Panc1 (cell line): ENCODE measurements at regions not wholly inside any gene's neighbourhood (a gene's known extent, or its start where the extent isn't known, plus 50 kb on each side); places are given as distances from the start of the nearest gene placed in this dataset.

Experiments used
- POLR2AphosphoS5 ChIP-seq: IDR thresholded peaks from 2 replicates; pipeline ENCODE4 v1.6.1; 2012; ENCODE audit warnings: mild to moderate bottlenecking, low read depth, low read length, moderate library complexity
- REST ChIP-seq, 2 experiments: IDR thresholded peaks; 2 replicates each; pipeline ENCODE4 v1.6.1; 2011 to 2012; ENCODE audit warnings: low read depth in 2 of 2, control low read depth in 1 of 2, low read length in 1 of 2, mild to moderate bottlenecking in 1 of 2, moderate library complexity in 1 of 2; ENCODE audit not compliant: insufficient read depth in 1 of 2
- TCF7L2 ChIP-seq: IDR thresholded peaks from 2 replicates; pipeline ENCODE4 v1.6.1; 2011; ENCODE audit warnings: mild to moderate bottlenecking, low read depth, low read length, inconsistent platforms
- TF ChIP-seq, protein P1 (sequence below): fragments of 450-650 bp; IDR thresholded peaks from 2 replicates; pipeline ENCODE4 v1.5.1; 2017; ENCODE audit warnings: mild to moderate bottlenecking

DNA sequence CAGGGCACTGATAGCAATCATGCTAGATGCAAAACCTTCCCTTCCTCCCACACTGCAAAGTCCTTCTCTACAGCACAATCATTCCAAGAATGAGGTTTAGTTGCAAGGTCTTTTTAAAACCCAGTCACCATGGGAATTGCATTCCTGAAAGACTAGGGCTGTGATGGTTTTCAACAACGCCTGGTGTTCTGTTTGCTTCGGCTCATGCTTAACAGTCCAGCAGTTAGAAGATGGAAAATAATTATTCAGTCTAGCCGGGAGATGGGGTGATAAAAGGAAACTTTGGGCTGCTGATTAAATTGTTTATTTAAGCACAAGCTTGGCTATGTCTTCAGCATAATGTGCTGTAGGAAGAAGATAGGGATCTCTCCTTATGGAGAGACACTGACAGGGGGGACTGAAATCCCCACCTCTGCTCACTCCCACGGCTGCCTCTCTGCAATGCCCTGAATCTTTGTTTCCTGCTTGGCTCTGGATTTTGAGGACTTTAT is 211.4 kb downstream of the MID1IP1 start:
- TF ChIP-seq, protein P1, sequence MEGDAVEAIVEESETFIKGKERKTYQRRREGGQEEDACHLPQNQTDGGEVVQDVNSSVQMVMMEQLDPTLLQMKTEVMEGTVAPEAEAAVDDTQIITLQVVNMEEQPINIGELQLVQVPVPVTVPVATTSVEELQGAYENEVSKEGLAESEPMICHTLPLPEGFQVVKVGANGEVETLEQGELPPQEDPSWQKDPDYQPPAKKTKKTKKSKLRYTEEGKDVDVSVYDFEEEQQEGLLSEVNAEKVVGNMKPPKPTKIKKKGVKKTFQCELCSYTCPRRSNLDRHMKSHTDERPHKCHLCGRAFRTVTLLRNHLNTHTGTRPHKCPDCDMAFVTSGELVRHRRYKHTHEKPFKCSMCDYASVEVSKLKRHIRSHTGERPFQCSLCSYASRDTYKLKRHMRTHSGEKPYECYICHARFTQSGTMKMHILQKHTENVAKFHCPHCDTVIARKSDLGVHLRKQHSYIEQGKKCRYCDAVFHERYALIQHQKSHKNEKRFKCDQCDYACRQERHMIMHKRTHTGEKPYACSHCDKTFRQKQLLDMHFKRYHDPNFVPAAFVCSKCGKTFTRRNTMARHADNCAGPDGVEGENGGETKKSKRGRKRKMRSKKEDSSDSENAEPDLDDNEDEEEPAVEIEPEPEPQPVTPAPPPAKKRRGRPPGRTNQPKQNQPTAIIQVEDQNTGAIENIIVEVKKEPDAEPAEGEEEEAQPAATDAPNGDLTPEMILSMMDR: no peak
- TF ChIP-seq POLR2AphosphoS5 (no peak), TCF7L2 (no peak), REST (IDR thresholded peaks at IDR 0.05; ENCODE audit: insufficient read depth in 1 of 2, low read depth in 2 of 2, low read length in 1 of 2) (no peak)
